HG03439 (cell line): ENCODE measurements at regions not wholly inside any gene's neighbourhood (a gene's known extent, or its start where the extent isn't known, plus 50 kb on each side); places are given as distances from the start of the nearest gene placed in this dataset.

Experiments
- ATAC-seq: cut with Tn5 transposase; IDR thresholded peaks from one replicate; pipeline ENCODE4 v1.9.1; 2021; ENCODE audit warnings: mild to moderate bottlenecking, moderate library complexity; ENCODE audit not compliant: unreplicated experiment

- ATAC-seq = no peak
Observed at GRCh38 chr16:85431431-85432124, 181.5 kb upstream of the GSE1 start.

GRCh38 chr16:85432606-85433005 lies 180.5 kb upstream of the GSE1 start:
- ATAC-seq = no peak

DNA sequence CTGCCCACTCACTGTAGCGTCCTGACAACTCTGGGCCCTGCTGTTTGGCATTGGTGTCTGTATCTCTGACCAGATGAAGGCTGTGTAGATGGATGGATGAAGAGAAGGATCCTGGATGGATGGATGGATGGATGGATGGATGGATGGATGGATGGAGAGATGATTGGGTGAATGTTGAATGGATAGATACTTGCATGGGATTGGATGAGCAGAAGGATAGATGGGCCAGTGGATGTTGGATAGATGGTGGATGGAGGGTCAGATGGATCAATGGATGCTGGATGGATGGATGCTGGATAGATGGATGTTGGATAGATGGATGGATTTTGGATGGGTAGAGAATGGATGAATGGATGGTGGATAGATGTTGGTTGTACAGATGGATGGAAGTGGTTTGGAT lies 179.6 kb upstream of the GSE1 start:
- no peak for ATAC-seq

DNA sequence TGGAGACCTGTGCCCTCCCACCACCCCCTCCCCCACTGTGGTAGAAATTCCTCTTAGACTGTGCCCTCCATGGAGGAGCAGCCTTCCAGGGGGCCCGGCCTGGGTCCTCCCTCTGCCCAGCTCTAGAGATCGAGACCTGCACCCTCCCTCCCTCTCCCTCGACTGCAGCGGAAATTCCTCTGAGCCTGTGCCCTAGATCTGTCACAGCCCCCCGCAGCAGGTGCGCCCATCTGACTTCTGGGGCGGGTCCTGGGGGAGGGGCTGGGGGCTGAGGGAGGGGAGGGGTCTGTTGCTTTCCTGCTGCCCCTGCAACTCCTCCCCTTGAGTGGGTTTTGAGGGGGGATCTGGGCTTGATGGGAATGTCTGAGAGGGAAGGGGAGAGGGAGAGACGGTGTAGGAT lies 177.8 kb upstream of the GSE1 start:
- no peak for ATAC-seq

DNA sequence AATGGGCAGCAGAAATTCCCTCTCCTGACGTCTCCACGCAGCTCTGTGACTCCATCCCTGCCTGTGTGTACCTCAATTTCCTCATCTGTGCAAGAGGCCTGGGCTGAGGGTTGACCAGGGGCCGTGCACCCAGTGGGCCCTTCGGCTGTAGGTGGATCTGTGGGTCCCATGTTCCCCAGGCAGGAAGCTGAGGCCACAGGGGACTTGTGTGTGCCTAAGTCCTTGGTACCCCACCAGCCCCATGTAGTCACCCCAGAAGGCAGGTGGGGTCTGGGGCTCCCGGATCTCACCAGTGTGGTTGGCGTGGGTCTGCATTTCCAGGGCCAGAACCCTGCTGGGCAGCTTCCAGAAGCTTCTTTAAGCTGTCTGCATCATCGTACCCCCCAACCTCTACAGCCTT lies 177.4 kb upstream of the GSE1 start:
- no peak for ATAC-seq

- no peak for ATAC-seq
Observed at GRCh38 chr16:85436207-85436606, 176.9 kb upstream of the GSE1 start.

DNA sequence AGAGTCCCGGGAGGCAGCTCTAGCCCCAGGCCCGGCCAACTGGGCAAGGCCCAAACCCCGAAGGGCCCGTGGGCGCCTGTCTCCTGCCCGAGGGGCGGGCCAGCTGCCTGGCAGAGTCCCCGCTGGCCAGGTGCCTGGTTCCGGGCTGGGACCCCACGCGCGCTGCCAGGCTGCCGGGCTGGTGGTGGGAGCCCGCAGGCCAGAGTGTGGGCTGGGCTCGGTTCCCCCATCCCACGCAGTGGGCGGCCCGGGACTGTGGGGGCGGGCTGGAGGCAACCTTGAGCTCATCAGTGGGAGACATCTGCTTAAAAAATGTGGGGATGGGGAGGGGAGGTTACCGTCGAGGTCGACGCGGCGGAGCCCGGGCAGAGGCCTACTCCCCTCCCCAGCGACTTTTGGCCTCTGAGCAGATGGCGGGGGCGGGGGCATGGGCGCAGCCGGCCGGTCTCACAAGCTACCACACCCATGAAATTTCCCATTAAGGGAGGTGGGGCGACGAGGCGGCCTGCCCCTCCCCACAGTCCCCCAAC lies 176.4 kb upstream of the GSE1 start:
- ATAC-seq = no peak

- ATAC-seq = no peak
Observed at GRCh38 chr16:85437166-85438052, 175.7 kb upstream of the GSE1 start.

- no peak for ATAC-seq
Observed at GRCh38 chr16:85438981-85439685, 174.0 kb upstream of the GSE1 start.

- no peak for ATAC-seq
Observed at GRCh38 chr16:85440744-85441143, 172.4 kb upstream of the GSE1 start.

- ATAC-seq = no peak
Observed at GRCh38 chr16:85441189-85441889, 171.8 kb upstream of the GSE1 start.

DNA sequence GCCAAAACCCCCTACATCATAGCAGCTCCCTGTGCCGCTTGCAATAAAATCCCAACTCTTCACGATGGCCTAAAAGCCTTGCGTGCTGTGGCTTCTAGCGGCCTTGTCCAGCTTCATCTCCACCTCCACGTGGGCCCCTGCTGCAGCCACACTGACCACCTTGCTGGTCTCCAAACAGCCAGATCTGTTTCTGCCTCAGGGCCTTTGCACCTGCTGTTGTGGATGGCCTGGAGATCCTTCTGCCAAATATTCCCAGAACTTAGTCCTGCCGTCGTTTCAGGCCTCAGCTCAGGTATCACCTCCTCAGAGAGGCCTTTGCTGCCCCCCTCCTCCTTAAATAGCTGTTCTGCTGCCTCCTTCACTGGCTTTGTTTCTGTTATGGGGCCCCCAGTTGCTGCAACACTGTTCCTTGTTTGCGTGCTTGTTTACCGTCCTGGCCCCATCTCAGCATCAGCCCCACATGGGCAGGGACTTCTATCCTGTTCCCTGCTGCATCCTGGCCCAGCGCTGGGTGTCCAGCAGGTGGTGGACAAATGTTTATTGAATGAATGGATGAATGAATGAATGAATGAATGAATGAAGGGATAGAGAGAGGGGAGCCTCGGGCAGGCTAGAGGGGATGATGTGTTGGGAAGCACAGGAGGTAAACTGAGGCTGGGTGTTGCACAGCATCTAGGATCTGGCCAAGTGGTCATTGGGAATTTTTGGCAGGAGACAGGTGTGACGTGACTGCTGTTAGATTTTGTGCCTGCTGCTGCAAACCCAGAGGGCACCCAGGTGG lies 171.0 kb upstream of the GSE1 start:
- ATAC-seq = no peak

- no peak for ATAC-seq
Observed at GRCh38 chr16:85443116-85443515, 170.0 kb upstream of the GSE1 start.

GRCh38 chr16:85443531-85443930 lies 169.6 kb upstream of the GSE1 start:
- no peak for ATAC-seq

GRCh38 chr16:85445064-85445778 lies 167.9 kb upstream of the GSE1 start:
- ATAC-seq = no peak

DNA sequence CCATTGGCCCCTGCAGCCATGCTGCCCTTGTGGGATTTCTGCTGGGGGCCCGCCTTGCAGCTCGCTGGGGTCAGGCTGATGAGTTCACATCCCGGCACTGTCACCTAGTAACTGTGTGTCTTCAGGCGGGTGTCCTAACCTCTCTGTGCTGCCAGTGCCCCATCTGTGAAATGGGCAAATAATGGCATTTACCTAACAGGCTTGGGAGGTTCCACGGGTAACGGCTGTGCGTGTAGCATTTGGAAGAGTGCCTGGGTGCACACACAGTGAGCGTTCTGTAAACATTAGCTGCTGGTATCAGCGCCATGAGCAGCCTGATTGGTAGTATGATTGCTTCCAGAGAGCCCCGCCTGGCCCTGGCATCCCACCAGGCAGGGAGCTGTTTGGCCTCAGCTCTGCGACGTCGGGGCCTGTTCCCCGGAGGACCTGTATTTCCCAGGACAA lies 167.3 kb upstream of the GSE1 start:
- ATAC-seq = no peak

GRCh38 chr16:85446951-85447692 lies 166.0 kb upstream of the GSE1 start:
- no peak for ATAC-seq

DNA sequence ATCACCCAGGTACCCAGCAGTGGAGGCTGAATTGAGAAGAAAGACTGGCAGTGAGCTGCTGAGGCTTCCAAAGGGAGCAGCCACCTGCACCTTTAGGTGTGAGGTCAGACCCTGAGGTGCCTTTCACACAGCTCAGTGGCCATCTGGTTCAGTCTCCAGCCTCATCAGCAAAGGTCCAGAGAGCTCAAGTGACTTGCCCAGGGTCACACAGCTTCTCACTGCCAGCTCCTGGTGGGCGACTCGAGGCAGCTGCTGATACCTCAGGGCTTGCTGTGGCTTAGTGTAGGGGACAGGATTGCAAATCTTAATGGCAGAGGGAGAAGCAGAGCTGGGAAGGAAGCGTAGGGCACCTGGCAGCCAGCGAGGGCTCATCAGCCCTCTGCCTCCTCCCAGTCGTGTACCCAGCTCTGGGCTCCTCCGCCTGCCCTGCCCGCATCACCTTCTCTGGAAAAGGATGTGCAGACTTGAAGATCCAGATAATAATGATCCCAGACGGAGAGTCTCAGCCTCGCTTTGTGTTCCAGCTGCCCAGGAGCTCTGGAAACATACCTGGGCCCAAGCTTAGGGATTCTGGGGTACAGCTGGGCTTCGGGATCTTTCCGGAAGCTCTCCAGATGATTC lies 165.3 kb upstream of the GSE1 start:
- no peak for ATAC-seq
